ENCODE measurements at regions not wholly inside any gene's neighbourhood (a gene's known extent, or its start where the extent isn't known, plus 50 kb on each side); places are given as distances from the start of the nearest gene placed in this dataset.

GRCh38 chr5:118619823-118620222, 368.5 kb downstream of the DTWD2 start:
- Histone ChIP-seq H3K27ac (ENCODE audit: insufficient read depth, low read depth, low read length) (no peak overlapping the region), H4K20me1 (replicated peaks; ENCODE audit: control insufficient read depth, extremely low read depth, insufficient read depth, low read length) (no peaks in the 10 kb centered on the region), H3K4me1 (ENCODE audit: control insufficient read depth, extremely low read depth, insufficient read depth, low read length) (no peaks in the 10 kb centered on the region), H3K9ac (replicated peaks; ENCODE audit: extremely low read depth, insufficient read depth, low read length) (no peak overlapping the region), H3K79me2 (ENCODE audit: control insufficient read depth, insufficient read depth, low read length) (no peaks in the 10 kb centered on the region), H3K36me3 (ENCODE audit: control insufficient read depth in 2 of 2, extremely low read depth in 1 of 2, insufficient read depth in 2 of 2, low read length in 2 of 2) (no peaks in the 10 kb centered on the region), H3K4me2 (ENCODE audit: insufficient read depth, low read length) (no peak overlapping the region), H3K4me3 (replicated peaks in 1 of 3; ENCODE audit: insufficient read depth in 1 of 3, low read depth in 1 of 3, low read length in 3 of 3) (no peak overlapping the region), H3K9me1 (replicated peaks; ENCODE audit: control insufficient read depth, extremely low read depth, insufficient read depth, low read length) (no peaks in the 10 kb centered on the region), H2AFZ (ENCODE audit: low read depth, low read length) (no peak overlapping the region), H3K9me3 (replicated peaks; ENCODE audit: control insufficient read depth, insufficient read depth, low read length) (no peaks in the 10 kb centered on the region), H3K27me3 (ENCODE audit: control insufficient read depth in 2 of 2, insufficient read depth in 2 of 2, low read length in 2 of 2) (no peaks in the 10 kb centered on the region)
- CTCF ChIA-PET = no interaction called here
- TF ChIP-seq MYC (IDR thresholded peaks at IDR 0.05; ENCODE audit: low read depth, low read length) (no peak), MAX (IDR thresholded peaks at IDR 0.05; ENCODE audit: insufficient read depth, insufficient read length) (no peak), POLR2AphosphoS5 (IDR thresholded peaks at IDR 0.05; ENCODE audit: insufficient read depth, low read depth, low read length) (no peak)
- FAIRE-seq (no peak), DNase-seq (ENCODE audit: low read depth, low spot score) (no peak)
- BruUV-seq (replicated peaks) = no TSS peak
- dilution Hi-C loops (cut with MboI; ENCODE audit: extremely low pct_ligation_motif_present, low sequenced_read_pairs) (no loop called here), intact Hi-C loops (cut with micrococcal nuclease) (no loop called here)
- POLR2A ChIA-PET = no interaction called here

GRCh38 chr5:118616281-118616680, 372.1 kb downstream of the DTWD2 start:
- ChIA-PET POLR2A (no interaction called here), CTCF (no interaction called here)
- intact Hi-C loops (cut with micrococcal nuclease) = no loop called here
- H3K27me3 ChIP-seq (ENCODE audit: control insufficient read depth in 2 of 2, insufficient read depth in 2 of 2, low read length in 2 of 2) = no peaks in the 10 kb centered on the region
- no TSS peak for BruUV-seq (replicated peaks)
- no peaks in the 10 kb centered on the region for H3K9me1 ChIP-seq (replicated peaks; ENCODE audit: control insufficient read depth, extremely low read depth, insufficient read depth, low read length)
- H3K4me2 ChIP-seq (ENCODE audit: insufficient read depth, low read length) = no peak overlapping the region
- H2AFZ ChIP-seq (ENCODE audit: low read depth, low read length) = no peak overlapping the region
- DNase-seq (ENCODE audit: low read depth, low spot score) (no peak), FAIRE-seq (no peak)
- H3K36me3 ChIP-seq (ENCODE audit: control insufficient read depth in 2 of 2, extremely low read depth in 1 of 2, insufficient read depth in 2 of 2, low read length in 2 of 2) = no peaks in the 10 kb centered on the region
- no peak overlapping the region for H3K9ac ChIP-seq (replicated peaks; ENCODE audit: extremely low read depth, insufficient read depth, low read length)
- H3K79me2 ChIP-seq (ENCODE audit: control insufficient read depth, insufficient read depth, low read length) = no peaks in the 10 kb centered on the region
- H4K20me1 ChIP-seq (replicated peaks; ENCODE audit: control insufficient read depth, extremely low read depth, insufficient read depth, low read length) = no peaks in the 10 kb centered on the region
- TF ChIP-seq MAX (IDR thresholded peaks at IDR 0.05; ENCODE audit: insufficient read depth, insufficient read length) = no peak
- no peak for TF ChIP-seq GATA2 (IDR thresholded peaks at IDR 0.05; ENCODE audit: insufficient read depth, insufficient read length, low read depth, low read length)
- TF ChIP-seq, protein P1, sequence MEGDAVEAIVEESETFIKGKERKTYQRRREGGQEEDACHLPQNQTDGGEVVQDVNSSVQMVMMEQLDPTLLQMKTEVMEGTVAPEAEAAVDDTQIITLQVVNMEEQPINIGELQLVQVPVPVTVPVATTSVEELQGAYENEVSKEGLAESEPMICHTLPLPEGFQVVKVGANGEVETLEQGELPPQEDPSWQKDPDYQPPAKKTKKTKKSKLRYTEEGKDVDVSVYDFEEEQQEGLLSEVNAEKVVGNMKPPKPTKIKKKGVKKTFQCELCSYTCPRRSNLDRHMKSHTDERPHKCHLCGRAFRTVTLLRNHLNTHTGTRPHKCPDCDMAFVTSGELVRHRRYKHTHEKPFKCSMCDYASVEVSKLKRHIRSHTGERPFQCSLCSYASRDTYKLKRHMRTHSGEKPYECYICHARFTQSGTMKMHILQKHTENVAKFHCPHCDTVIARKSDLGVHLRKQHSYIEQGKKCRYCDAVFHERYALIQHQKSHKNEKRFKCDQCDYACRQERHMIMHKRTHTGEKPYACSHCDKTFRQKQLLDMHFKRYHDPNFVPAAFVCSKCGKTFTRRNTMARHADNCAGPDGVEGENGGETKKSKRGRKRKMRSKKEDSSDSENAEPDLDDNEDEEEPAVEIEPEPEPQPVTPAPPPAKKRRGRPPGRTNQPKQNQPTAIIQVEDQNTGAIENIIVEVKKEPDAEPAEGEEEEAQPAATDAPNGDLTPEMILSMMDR (IDR thresholded peaks at IDR 0.05; ENCODE audit: extremely low read depth in 1 of 2, insufficient read depth in 1 of 2, low read depth in 1 of 2, low read length in 2 of 2) = no peak
- no peak for TF ChIP-seq JUN (IDR thresholded peaks at IDR 0.05; ENCODE audit: borderline replicate concordance, insufficient read depth, insufficient read length, low read depth)
- TF ChIP-seq FOS (IDR thresholded peaks at IDR 0.05; ENCODE audit: borderline replicate concordance, insufficient read depth, low read length) = no peak
- TF ChIP-seq EZH2 (IDR thresholded peaks at IDR 0.05; ENCODE audit: borderline replicate concordance, low read depth, low read length, severe bottlenecking) = no peak
- no peak for TF ChIP-seq POLR2A (IDR thresholded peaks at IDR 0.05; ENCODE audit: low read depth, low read length)
- TF ChIP-seq POLR2AphosphoS5 (IDR thresholded peaks at IDR 0.05; ENCODE audit: insufficient read depth, low read depth, low read length) = no peak
- no peak for TF ChIP-seq MYC (IDR thresholded peaks at IDR 0.05; ENCODE audit: low read depth, low read length)
- no peak overlapping the region for H3K4me3 ChIP-seq (replicated peaks in 1 of 3; ENCODE audit: insufficient read depth in 1 of 3, low read depth in 1 of 3, low read length in 3 of 3)
- no peak overlapping the region for H3K27ac ChIP-seq (ENCODE audit: insufficient read depth, low read depth, low read length)
- dilution Hi-C loops (cut with MboI; ENCODE audit: extremely low pct_ligation_motif_present, low sequenced_read_pairs) = no loop called here
- no peaks in the 10 kb centered on the region for H3K4me1 ChIP-seq (ENCODE audit: control insufficient read depth, extremely low read depth, insufficient read depth, low read length)
- H3K9me3 ChIP-seq (replicated peaks; ENCODE audit: control insufficient read depth, insufficient read depth, low read length) = no peaks in the 10 kb centered on the region
